ENCODE measurements at regions not wholly inside any gene's neighbourhood (a gene's known extent, or its start where the extent isn't known, plus 50 kb on each side); places are given as distances from the start of the nearest gene placed in this dataset.

DNA sequence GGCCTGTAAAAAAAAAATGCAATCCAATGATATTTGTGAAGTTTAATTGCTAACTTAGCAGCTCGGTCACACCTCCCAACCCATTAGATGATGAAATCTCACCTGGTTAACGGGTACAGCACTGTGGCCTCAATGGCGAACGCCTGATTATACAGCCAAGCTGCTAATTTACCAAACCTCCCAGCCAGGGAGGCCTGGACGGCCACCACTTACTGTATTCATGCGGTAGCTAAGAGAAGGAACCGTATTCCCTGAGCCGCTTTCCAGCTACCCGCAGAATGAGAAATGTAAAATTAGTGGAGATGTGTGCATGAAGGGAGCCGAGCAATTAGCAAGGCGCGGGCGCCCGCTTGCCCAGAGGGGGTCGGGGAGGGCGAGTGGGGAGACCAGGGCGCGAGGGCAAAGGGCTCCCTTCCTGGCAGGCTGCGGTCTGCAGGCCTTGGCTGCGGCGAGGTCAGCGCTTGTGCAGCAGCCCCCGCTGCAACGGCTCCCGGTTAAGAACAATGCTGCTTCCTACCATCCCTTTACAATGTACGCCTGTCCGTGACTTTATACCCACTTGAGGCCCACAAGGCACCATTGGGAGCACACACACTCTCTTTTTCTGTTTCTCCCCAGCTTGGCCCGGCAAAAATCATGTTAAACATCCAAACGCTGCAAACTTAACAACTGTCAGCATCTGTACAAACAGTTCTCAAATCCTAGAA lies 70.4 kb upstream of the TBCA start:
- in situ Hi-C loops (cut with MboI; ENCODE audit: low sequenced_read_pairs) (no loop called here), intact Hi-C loops (cut with micrococcal nuclease) (no loop called here), dilution Hi-C loops (cut with HindIII; ENCODE audit: low sequenced_read_pairs, unreplicated experiment) (no loop called here)
- Histone ChIP-seq H2AK5ac (ENCODE audit: low read depth, low read length) (no peak overlapping the region), H4K91ac (ENCODE audit: insufficient read depth, low read depth, low read length) (no peak overlapping the region), H4K5ac (ENCODE audit: low read depth, low read length) (no peak overlapping the region), H4K20me1 (ENCODE audit: insufficient read depth, low read length) (no peaks in the 10 kb centered on the region), H3K18ac (ENCODE audit: low read depth, low read length) (no peak overlapping the region), H2BK5ac (ENCODE audit: low read depth, low read length, poor library complexity, severe bottlenecking) (no peak overlapping the region), H3K4me3 (ENCODE audit: insufficient read depth, low read depth, low read length) (no peak overlapping the region), H3K4me1 (ENCODE audit: control insufficient read depth, insufficient read depth, low read length) (peaks cover 6% of the 10 kb centered on the region; the same call in 1 of the 2 replicates), H3K4ac (ENCODE audit: low read depth, low read length) (no peak overlapping the region), H2AFZ (replicated peaks; ENCODE audit: low read length, poor library complexity) (no peak overlapping the region), H2BK15ac (ENCODE audit: low read depth, low read length) (no peak overlapping the region), H3K9me1 (ENCODE audit: insufficient read depth, low read length) (peaks cover 6% of the 10 kb centered on the region), H3K56ac (ENCODE audit: extremely low read depth, insufficient read depth, low read length) (no peak overlapping the region), H4K8ac (ENCODE audit: low read depth in 2 of 2, low read length in 2 of 2) (no peak overlapping the region), H3K9ac (ENCODE audit: low read depth, low read length) (no peak overlapping the region), H3K27me3 (ENCODE audit: control insufficient read depth, insufficient read depth, low read length) (peaks cover 15% of the 10 kb centered on the region), H2BK20ac (ENCODE audit: low read depth, low read length) (no peak overlapping the region), H2BK120ac (ENCODE audit: low read depth, low read length) (no peak overlapping the region), H3K23ac (ENCODE audit: low read depth, low read length) (no peak overlapping the region), H3K79me1 (ENCODE audit: low read depth in 1 of 2, low read length in 2 of 2) (no peaks in the 10 kb centered on the region), H3K9me3 (ENCODE audit: control insufficient read depth, insufficient read depth, low read length) (no peaks in the 10 kb centered on the region), H3K4me2 (ENCODE audit: low read depth, low read length) (no peak overlapping the region), H2AK9ac (replicated peaks; ENCODE audit: low read depth, low read length, poor library complexity) (no peak overlapping the region), H3K14ac (replicated peaks; ENCODE audit: low read depth, low read length) (no peak overlapping the region), H3K36me3 (ENCODE audit: control insufficient read depth, insufficient read depth, low read length) (no peaks in the 10 kb centered on the region), H3K27ac (ENCODE audit: insufficient read depth, low read length) (no peak overlapping the region)
- BruUV-seq (replicated peaks) = no TSS peak
- WGBS, 2 experiments (ENCODE audit: extremely low coverage in 2 of 2, insufficient read length in 1 of 2) = 77% methylated on average over 14 of the region's 29 CpGs; no CpG with 5 or more reads in 1 of the 2 experiments
- no peak for DNase-seq
- TF ChIP-seq, protein P1, sequence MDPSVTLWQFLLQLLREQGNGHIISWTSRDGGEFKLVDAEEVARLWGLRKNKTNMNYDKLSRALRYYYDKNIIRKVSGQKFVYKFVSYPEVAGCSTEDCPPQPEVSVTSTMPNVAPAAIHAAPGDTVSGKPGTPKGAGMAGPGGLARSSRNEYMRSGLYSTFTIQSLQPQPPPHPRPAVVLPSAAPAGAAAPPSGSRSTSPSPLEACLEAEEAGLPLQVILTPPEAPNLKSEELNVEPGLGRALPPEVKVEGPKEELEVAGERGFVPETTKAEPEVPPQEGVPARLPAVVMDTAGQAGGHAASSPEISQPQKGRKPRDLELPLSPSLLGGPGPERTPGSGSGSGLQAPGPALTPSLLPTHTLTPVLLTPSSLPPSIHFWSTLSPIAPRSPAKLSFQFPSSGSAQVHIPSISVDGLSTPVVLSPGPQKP (IDR thresholded peaks at IDR 0.05; ENCODE audit: borderline replicate concordance, low read depth, low read length) = no peak
- no peak for TF ChIP-seq MXI1 (IDR thresholded peaks at IDR 0.05; ENCODE audit: borderline replicate concordance, low read depth, low read length)
- TF ChIP-seq SMC3 (IDR thresholded peaks at IDR 0.05; ENCODE audit: low read depth, low read length) = no peak
- no peak for TF ChIP-seq NFE2L2 (IDR thresholded peaks at IDR 0.05; ENCODE audit: low read depth, low read length)
- TF ChIP-seq, protein P2, sequence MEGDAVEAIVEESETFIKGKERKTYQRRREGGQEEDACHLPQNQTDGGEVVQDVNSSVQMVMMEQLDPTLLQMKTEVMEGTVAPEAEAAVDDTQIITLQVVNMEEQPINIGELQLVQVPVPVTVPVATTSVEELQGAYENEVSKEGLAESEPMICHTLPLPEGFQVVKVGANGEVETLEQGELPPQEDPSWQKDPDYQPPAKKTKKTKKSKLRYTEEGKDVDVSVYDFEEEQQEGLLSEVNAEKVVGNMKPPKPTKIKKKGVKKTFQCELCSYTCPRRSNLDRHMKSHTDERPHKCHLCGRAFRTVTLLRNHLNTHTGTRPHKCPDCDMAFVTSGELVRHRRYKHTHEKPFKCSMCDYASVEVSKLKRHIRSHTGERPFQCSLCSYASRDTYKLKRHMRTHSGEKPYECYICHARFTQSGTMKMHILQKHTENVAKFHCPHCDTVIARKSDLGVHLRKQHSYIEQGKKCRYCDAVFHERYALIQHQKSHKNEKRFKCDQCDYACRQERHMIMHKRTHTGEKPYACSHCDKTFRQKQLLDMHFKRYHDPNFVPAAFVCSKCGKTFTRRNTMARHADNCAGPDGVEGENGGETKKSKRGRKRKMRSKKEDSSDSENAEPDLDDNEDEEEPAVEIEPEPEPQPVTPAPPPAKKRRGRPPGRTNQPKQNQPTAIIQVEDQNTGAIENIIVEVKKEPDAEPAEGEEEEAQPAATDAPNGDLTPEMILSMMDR (conservative IDR thresholded peaks at IDR 0.05; ENCODE audit: low read depth, low read length) = no peak
- no peak for TF ChIP-seq MAZ (IDR thresholded peaks at IDR 0.05; ENCODE audit: borderline replicate concordance, low read depth, low read length)
- no peak for TF ChIP-seq RFX5 (IDR thresholded peaks at IDR 0.05; ENCODE audit: low read depth, low read length)
- no peak for TF ChIP-seq POLR2A (IDR thresholded peaks at IDR 0.05; ENCODE audit: low read depth, low read length)
- no peak for TF ChIP-seq CHD1 (IDR thresholded peaks at IDR 0.05; ENCODE audit: low read depth, low read length)
- POLR2A ChIA-PET (ENCODE audit: unreplicated experiment) = no interaction called here
- CTCF ChIA-PET = no interaction called here
- no peak for ATAC-seq (ENCODE audit: low read depth)

Measured in IMR-90 (cell line).